ENCODE measurements at regions not wholly inside any gene's neighbourhood (a gene's known extent, or its start where the extent isn't known, plus 50 kb on each side); places are given as distances from the start of the nearest gene placed in this dataset.

DNA sequence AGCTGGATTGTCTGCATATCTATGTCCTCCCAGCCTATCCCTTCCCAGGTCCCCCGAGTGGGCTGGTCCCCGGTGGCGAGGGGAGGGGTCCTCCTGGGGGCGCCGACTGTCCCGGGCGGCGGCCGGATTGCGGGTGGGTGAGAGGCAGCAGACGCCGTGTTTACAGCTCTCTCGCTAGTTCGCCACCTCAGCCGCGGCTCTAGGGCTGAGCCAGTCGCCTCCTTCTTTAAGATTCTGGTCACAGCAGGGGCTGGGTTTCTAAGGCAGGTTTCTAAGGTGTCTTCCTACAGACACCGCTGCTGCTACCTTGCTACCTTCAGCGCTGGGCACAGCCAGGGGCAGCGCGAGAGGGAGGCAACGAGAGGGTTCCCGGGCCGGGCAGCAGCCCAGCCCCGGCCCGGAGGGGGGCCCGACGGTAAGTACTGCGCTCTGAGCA lies 57.2 kb downstream of the FRMPD3 start:
- ChIA-PET RAD21 (ENCODE audit: unreplicated experiment) (no interaction called here), SMC1A (ENCODE audit: uncharacterized antibody, unreplicated experiment) (no interaction called here), CTCF (no interaction called here), POLR2A (no interaction called here)
- H3K27ac ChIP-seq (ENCODE audit: control insufficient read depth, insufficient read depth) = no peak overlapping the region
- no peak overlapping the region for H3K9ac ChIP-seq (ENCODE audit: control insufficient read depth, insufficient read depth, low read length)
- no peaks in the 10 kb centered on the region for H3K4me1 ChIP-seq (ENCODE audit: control insufficient read depth, insufficient read depth, low read length)
- no peaks in the 10 kb centered on the region for H3K36me3 ChIP-seq (ENCODE audit: control insufficient read depth in 2 of 2, insufficient read depth in 2 of 2, low read length in 1 of 2)
- H3K9me3 ChIP-seq (replicated peaks; ENCODE audit: control insufficient read depth, insufficient read depth, low read length) = no peaks in the 10 kb centered on the region; the same call in 2 of the 3 replicates
- no peaks in the 10 kb centered on the region for H3K79me2 ChIP-seq (ENCODE audit: control insufficient read depth, insufficient read depth, low read length)
- TF ChIP-seq GABPA (IDR thresholded peaks at IDR 0.05; ENCODE audit: low read depth) = no peak
- no peak for TF ChIP-seq HDGF (IDR thresholded peaks at IDR 0.05)
- TF ChIP-seq MEF2B (IDR thresholded peaks at IDR 0.05; ENCODE audit: partially characterized antibody, poor library complexity, severe bottlenecking) = no peak
- TF ChIP-seq RB1 (IDR thresholded peaks at IDR 0.05; ENCODE audit: borderline replicate concordance) = no peak
- TF ChIP-seq CEBPB (IDR thresholded peaks at IDR 0.05; ENCODE audit: borderline replicate concordance in 1 of 2, low read depth in 2 of 2, low read length in 2 of 2) = no peak
- TF ChIP-seq ELK1 (IDR thresholded peaks at IDR 0.05; ENCODE audit: low read depth, low read length) = no peak
- TF ChIP-seq, protein P1, sequence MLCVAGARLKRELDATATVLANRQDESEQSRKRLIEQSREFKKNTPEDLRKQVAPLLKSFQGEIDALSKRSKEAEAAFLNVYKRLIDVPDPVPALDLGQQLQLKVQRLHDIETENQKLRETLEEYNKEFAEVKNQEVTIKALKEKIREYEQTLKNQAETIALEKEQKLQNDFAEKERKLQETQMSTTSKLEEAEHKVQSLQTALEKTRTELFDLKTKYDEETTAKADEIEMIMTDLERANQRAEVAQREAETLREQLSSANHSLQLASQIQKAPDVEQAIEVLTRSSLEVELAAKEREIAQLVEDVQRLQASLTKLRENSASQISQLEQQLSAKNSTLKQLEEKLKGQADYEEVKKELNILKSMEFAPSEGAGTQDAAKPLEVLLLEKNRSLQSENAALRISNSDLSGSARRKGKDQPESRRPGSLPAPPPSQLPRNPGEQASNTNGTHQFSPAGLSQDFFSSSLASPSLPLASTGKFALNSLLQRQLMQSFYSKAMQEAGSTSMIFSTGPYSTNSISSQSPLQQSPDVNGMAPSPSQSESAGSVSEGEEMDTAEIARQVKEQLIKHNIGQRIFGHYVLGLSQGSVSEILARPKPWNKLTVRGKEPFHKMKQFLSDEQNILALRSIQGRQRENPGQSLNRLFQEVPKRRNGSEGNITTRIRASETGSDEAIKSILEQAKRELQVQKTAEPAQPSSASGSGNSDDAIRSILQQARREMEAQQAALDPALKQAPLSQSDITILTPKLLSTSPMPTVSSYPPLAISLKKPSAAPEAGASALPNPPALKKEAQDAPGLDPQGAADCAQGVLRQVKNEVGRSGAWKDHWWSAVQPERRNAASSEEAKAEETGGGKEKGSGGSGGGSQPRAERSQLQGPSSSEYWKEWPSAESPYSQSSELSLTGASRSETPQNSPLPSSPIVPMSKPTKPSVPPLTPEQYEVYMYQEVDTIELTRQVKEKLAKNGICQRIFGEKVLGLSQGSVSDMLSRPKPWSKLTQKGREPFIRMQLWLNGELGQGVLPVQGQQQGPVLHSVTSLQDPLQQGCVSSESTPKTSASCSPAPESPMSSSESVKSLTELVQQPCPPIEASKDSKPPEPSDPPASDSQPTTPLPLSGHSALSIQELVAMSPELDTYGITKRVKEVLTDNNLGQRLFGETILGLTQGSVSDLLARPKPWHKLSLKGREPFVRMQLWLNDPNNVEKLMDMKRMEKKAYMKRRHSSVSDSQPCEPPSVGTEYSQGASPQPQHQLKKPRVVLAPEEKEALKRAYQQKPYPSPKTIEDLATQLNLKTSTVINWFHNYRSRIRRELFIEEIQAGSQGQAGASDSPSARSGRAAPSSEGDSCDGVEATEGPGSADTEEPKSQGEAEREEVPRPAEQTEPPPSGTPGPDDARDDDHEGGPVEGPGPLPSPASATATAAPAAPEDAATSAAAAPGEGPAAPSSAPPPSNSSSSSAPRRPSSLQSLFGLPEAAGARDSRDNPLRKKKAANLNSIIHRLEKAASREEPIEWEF (IDR thresholded peaks at IDR 0.05; ENCODE audit: insufficient replicate concordance, low read depth, low read length) = no peak
- no peak for TF ChIP-seq POU2F2 (IDR thresholded peaks at IDR 0.05; ENCODE audit: borderline replicate concordance, low read depth, low read length)
- TF ChIP-seq TAF1 (IDR thresholded peaks at IDR 0.05; ENCODE audit: borderline replicate concordance, low read depth, low read length) = no peak
- no peak for TF ChIP-seq FOS (IDR thresholded peaks at IDR 0.05; ENCODE audit: borderline replicate concordance, extremely low read depth, insufficient read length)
- no peak for TF ChIP-seq PBX3 (IDR thresholded peaks at IDR 0.05; ENCODE audit: insufficient replicate concordance, low read depth, low read length)
- TF ChIP-seq, protein P2, sequence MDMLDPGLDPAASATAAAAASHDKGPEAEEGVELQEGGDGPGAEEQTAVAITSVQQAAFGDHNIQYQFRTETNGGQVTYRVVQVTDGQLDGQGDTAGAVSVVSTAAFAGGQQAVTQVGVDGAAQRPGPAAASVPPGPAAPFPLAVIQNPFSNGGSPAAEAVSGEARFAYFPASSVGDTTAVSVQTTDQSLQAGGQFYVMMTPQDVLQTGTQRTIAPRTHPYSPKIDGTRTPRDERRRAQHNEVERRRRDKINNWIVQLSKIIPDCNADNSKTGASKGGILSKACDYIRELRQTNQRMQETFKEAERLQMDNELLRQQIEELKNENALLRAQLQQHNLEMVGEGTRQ (IDR thresholded peaks at IDR 0.05; ENCODE audit: borderline replicate concordance, low read depth, low read length) = no peak
- TF ChIP-seq JUND (IDR thresholded peaks at IDR 0.05; ENCODE audit: low read depth, low read length) = no peak
- no peak for TF ChIP-seq SUZ12 (IDR thresholded peaks at IDR 0.05; ENCODE audit: unreplicated experiment)
- no peak for TF ChIP-seq SRF (IDR thresholded peaks at IDR 0.05; ENCODE audit: low read depth in 2 of 2, low read length in 2 of 2)
- no peak for TF ChIP-seq SMARCA5 (IDR thresholded peaks at IDR 0.05)
- no peak for DNase-seq (ENCODE audit: low read depth, low spot score)
- no peak for FAIRE-seq
- in situ Hi-C loops (cut with MboI) = no loop called here
- no peaks in the 10 kb centered on the region for H3K27me3 ChIP-seq (replicated peaks in 1 of 2; ENCODE audit: control insufficient read depth in 2 of 2, insufficient read depth in 2 of 2, low read length in 1 of 2)
- no peak overlapping the region for H2AFZ ChIP-seq (ENCODE audit: control insufficient read depth, low read depth, low read length)
- no TSS peak for BruUV-seq (replicated peaks)
- H4K20me1 ChIP-seq (ENCODE audit: control insufficient read depth, insufficient read depth) = no peaks in the 10 kb centered on the region
- no peak overlapping the region for H3K4me2 ChIP-seq (ENCODE audit: control insufficient read depth, insufficient read depth)
- H3K4me3 ChIP-seq = no peak overlapping the region
- WGBS (ENCODE audit: insufficient coverage, insufficient replicate concordance, low lambda C conversion rate, missing lambda C conversion rate) = 47% methylated on average over 29 of the region's 29 CpGs
- intact Hi-C loops (cut with micrococcal nuclease; ENCODE audit: unreplicated experiment) = no loop called here
- ATAC-seq = no peak
